GM18511 (cell line): ENCODE measurements at regions not wholly inside any gene's neighbourhood (a gene's known extent, or its start where the extent isn't known, plus 50 kb on each side); places are given as distances from the start of the nearest gene placed in this dataset.

Experiments
- ATAC-seq: cut with Tn5 transposase; IDR thresholded peaks from one replicate; pipeline ENCODE4 v1.9.1; 2021; ENCODE audit warnings: mild to moderate bottlenecking, moderate library complexity; ENCODE audit not compliant: unreplicated experiment

- ATAC-seq: no peak
These were observed 83.6 kb upstream of the FXR1 start for GRCh38 chr3:180828723-180829408.

- ATAC-seq: no peak
These were observed 82.8 kb upstream of the FXR1 start for GRCh38 chr3:180829409-180830405.

- ATAC-seq: no peak
These were observed 77.0 kb upstream of the FXR1 start for GRCh38 chr3:180835501-180835900.

GRCh38 chr3:180836766-180837165, 75.7 kb upstream of the FXR1 start:
- ATAC-seq: no peak

GRCh38 chr3:180854887-180855286, 57.6 kb upstream of the FXR1 start:
- ATAC-seq: no peak

GRCh38 chr3:180855364-180855763, 57.1 kb upstream of the FXR1 start:
- ATAC-seq: peak; percentile 78

- ATAC-seq: no peak
These were observed 56.5 kb upstream of the FXR1 start for GRCh38 chr3:180855956-180856355.

GRCh38 chr3:180860180-180860858, 52.2 kb upstream of the FXR1 start:
- no peak for ATAC-seq
